Sciatic nerve (tissue), 2 donors: ENCODE measurements at regions not wholly inside any gene's neighbourhood (a gene's known extent, or its start where the extent isn't known, plus 50 kb on each side); places are given as distances from the start of the nearest gene placed in this dataset.

Source experiments
- ATAC-seq: fragments of 200-7000 bp; cut with Tn5 transposase; one replicate; pipeline ENCODE4 v1.9.1; 2020; ENCODE audit warnings: mild to moderate bottlenecking, moderate library complexity
- DNase-seq: peaks from one replicate; pipeline ENCODE4 v3.0.0-alpha.2; 2020; ENCODE audit warnings: low spot score
- intact Hi-C: fragments of 100-400 bp; cut with DNase I; formaldehyde crosslinking; loops from one replicate; pipeline ENCODE4 v1.14.2; 2022
- donor health status: DM: no; HTN: no; CAD: no.
- donor health status: DM: no; HTN: no; CAD: no.

DNA sequence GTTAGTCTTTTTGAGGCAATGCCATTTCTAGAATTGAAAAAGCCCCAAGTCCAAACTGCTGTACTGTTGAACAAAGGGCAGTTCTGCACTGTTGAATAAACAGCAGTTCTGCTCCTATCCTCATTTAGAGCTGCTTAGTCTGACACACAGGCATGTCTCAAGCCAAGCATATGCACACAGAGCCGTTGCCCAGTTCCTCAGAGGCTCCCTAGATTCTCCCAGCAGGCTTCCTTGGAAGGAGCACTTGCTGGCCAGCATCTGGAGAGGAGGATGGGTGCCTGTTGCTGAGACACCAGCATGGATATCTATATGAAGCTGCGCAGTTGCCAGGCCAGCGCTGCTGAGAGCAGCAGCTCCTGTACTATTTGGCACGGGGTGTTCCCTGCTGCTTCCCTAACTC is 138.3 kb upstream of the USP38 start:
- no peak for DNase-seq
- ATAC-seq, result peak; percentile 30
- intact Hi-C loops, result no loop called here

DNA sequence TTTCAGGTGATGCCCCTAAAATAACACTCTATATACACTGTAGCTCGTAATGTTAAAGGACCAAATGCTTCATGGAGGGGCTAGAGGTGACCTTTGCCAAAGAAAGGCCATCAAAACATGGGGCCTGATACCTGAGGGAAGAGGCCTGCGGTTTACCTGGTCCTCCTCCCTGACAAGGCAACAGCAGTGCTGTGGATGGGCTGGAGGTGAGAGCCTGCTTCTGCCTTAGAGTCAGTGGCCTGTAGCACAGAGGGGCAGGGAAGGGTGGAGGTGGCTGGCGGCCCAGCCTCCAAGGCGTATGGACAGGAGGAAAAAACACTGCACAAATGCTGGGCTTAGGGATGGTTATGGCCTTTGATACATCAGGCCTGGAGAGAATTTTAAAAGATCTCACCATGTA is 137.8 kb upstream of the USP38 start:
- ATAC-seq, result peak; percentile 30
- no peak for DNase-seq
- intact Hi-C loops, result no loop called here

- intact Hi-C loops, result no loop called here
- ATAC-seq (no peak), DNase-seq (no peak)
These were observed 129.7 kb upstream of the USP38 start for GRCh38 chr4:143054971-143055370.

DNA sequence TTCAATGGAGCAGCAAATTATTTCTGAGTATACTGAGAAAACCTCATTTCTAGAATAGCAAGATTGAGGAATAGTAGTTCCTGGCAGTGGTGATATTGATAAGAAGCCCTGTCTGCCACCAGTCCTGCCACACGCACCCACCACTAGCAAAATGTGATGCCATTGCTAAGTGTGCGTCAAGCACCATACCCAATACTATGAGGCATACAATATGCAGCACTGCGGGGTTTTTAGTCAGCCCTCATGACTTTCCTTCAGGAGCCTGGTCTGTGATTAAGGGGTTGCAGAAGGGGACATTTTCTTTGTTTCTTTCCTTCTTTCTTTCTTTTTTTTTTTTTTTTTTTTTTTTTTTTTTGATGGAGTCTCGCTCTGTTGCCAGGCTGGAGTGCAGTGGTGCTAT is 128.7 kb upstream of the USP38 start:
- ATAC-seq, result no peak
- intact Hi-C loops, result no loop called here
- DNase-seq, result no peak

DNA sequence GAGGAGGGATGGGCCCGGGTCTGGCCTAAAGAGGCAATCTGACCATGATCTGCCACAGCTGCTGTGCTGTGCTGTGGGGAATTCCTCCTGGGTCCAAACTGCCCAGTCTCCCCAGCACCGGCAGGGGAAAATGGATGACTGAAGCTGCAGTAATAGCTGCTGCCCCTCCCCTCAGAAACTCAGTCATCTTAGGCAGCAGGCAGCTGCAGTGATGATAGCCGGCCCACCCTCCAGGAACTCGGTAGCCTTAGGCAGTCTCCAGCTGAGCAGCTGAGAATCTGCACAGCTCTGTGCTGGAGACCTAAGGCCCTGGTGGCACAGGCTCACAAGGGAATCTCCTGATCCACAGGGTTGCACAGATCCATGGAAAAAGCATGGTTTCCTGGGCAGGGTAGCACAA is 113.4 kb upstream of the USP38 start:
- DNase-seq (no peak), ATAC-seq (peak; percentile 42)
- intact Hi-C loops, result loop anchor here (5.0 kb wide), 1 partner anchor 234 kb away; no protein-coding TSS in a partner anchor

- DNase-seq (no peak), ATAC-seq (no peak)
- intact Hi-C loops, result no loop called here
These were observed 108.0 kb upstream of the USP38 start for GRCh38 chr4:143076723-143077122.

DNA sequence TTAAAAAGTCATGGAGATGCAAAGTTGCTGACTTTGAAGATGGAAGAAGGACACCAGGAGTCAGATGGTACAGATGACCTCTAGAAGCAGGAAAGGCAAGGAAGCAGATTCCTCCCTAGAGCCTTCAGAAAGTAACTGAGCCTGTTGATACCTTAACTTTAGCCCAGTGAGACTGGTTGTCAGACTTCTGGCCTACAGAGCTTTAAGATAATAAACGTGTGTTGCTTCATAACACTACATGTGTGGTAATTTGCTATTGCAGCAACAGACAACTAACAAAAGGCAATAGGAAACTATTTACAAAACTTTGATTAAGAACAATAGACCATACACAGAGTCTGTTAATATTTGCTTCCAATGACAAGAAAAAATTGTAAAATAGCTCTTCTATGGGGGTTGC is 102.0 kb upstream of the USP38 start:
- intact Hi-C loops, result no loop called here
- no peak for ATAC-seq

GRCh38 chr4:143083756-143084472 is 100.8 kb upstream of the USP38 start:
- ATAC-seq (no peak), DNase-seq (no peak)
- intact Hi-C loops, result no loop called here

More for the DNA sequence above, 102.0 kb upstream of the USP38 start:
- DNase-seq, result no peak

- no peak for ATAC-seq
- intact Hi-C loops, result no loop called here
- no peak for DNase-seq
These were observed 100.2 kb upstream of the USP38 start for GRCh38 chr4:143084566-143084965.

- intact Hi-C loops, result no loop called here
- ATAC-seq (no peak), DNase-seq (no peak)
These were observed 99.5 kb upstream of the USP38 start for GRCh38 chr4:143085224-143085623.

DNA sequence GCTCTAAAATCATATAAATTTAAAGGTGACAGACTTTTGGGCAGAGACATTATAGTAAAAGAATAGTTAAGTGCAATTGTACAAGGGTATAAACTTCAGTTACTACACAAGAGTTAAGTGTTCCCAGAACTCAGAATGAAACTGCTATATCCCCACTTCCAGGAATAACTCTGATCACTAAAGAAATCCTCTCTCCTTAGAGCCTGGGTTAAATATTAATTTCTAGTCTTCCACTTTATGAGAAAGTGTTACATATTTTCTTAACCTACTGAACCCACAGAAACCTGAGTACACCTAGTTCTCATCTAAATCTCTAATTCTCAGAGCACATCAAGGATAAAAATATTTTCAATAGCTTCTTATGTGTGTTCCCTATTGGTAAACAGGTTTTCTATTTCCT is 99.1 kb upstream of the USP38 start:
- intact Hi-C loops, result no loop called here
- DNase-seq (no peak), ATAC-seq (no peak)

GRCh38 chr4:143089291-143089690 is 95.4 kb upstream of the USP38 start:
- ATAC-seq (no peak), DNase-seq (no peak)
- intact Hi-C loops, result no loop called here

GRCh38 chr4:143089847-143090246 is 94.9 kb upstream of the USP38 start:
- intact Hi-C loops, result no loop called here

GRCh38 chr4:143091862-143092261 is 92.9 kb upstream of the USP38 start:
- DNase-seq, result no peak
- no peak for ATAC-seq
- intact Hi-C loops, result no loop called here

More at GRCh38 chr4:143089847-143090246, 94.9 kb upstream of the USP38 start:
- ATAC-seq, result no peak
- DNase-seq, result no peak

DNA sequence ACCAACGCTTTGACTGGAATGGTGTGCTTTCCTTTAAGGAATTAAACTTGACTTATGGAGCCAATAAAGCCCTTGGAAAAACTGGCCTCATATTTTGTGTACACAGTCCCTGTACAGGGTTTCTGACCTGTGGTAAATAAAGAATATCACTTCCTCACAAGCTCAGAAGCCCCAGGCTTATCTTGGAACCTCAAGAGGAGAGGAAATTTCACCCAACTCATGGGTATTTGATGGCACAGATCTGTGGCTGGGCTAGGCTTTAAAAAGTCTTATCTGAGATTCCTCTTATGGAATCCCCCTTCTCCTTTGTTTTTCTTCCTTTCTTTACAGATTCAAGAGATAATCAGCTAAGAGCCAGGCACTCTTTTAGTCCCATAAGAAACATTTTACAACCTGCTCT is 89.3 kb upstream of the USP38 start:
- intact Hi-C loops, result no loop called here
- ATAC-seq (no peak), DNase-seq (no peak)

GRCh38 chr4:143097751-143098150 is 87.0 kb upstream of the USP38 start:
- no peak for DNase-seq
- intact Hi-C loops, result no loop called here
- no peak for ATAC-seq

- ATAC-seq (no peak), DNase-seq (no peak)
- intact Hi-C loops, result no loop called here
These were observed 85.0 kb upstream of the USP38 start for GRCh38 chr4:143099693-143100092.

DNA sequence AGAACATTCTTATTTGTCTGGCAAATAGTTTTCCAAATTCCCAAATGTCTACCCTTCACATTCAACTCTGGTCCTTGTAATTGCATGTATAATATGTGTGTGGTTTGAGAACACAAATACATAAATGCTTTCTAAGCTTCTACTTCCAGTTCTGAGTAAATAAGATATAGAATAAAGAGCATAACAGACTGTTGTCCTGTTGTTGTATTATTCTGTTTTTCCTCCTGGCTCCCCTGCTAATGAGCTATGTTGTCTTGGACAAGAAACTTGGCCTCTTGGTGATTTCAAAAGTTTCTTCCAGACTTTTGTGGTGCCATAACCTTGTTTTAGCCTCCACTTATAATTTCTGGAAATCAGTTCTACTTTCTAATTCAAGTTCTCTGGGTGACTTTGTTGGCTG is 75.3 kb upstream of the USP38 start:
- no peak for DNase-seq
- no peak for ATAC-seq
- intact Hi-C loops, result no loop called here

DNA sequence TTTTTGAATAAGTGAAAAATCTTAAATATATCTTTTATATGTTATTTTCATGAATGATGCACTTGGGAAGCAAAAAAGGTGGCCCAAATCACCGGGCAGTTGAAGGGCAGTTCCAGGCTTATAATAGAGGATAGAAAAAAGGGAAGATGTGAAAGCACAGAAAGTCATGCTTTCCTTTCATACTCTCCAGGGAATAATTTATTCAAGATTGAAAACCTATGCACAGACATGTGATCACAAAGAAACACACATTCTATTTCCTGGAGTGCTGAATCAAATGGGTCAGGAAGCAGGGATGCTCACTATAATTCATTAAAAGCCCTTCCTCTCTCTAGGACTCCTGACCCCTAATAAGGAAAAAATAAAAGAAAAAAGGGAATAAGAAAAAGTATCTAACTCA is 66.1 kb upstream of the USP38 start:
- no peak for DNase-seq
- ATAC-seq, result no peak
- intact Hi-C loops, result no loop called here

DNA sequence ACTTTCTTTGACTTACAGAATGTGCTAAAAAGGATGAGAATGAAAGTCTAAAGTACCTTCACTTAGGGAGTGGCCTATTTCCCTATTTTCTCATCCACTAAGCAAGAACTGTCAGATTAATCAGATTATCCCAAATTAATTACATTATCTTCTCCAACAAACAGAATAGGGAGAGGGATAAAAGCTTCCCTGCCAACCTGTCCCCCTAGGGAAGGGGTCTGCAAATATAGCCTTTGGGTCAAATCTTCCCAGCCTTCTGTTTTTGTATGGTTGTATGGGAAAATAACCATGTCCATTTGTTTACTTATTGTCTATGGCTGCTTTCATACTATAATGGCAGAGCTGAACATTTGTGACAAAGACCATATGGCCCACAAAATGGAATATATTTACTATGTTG is 57.1 kb upstream of the USP38 start:
- no peak for ATAC-seq
- intact Hi-C loops, result no loop called here
- DNase-seq, result no peak

DNA sequence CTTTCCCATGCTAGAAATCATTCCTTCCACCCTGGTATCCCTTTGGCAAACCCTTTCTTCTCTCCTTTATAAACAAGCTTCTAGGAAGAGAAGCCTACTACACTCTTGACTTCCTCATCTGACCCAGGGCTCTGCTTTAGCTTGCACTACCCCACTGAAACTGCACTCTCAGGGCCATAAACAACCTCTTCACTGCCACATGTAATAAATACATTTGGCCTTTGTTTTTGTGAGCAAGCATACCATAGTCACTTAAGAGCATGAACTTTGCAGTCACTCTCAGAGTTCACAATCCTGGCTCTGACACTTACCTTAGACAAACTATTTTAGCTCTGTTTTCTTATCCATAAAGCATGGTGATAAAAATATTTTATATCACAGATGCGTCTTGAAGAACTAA is 50.7 kb upstream of the USP38 start:
- DNase-seq (no peak), ATAC-seq (no peak)
- intact Hi-C loops, result no loop called here
